ENCODE measurements at regions not wholly inside any gene's neighbourhood (a gene's known extent, or its start where the extent isn't known, plus 50 kb on each side); places are given as distances from the start of the nearest gene placed in this dataset.
A peak's percentile ranks its signal among the peaks of the same experiment; 100 is the strongest.

DNA sequence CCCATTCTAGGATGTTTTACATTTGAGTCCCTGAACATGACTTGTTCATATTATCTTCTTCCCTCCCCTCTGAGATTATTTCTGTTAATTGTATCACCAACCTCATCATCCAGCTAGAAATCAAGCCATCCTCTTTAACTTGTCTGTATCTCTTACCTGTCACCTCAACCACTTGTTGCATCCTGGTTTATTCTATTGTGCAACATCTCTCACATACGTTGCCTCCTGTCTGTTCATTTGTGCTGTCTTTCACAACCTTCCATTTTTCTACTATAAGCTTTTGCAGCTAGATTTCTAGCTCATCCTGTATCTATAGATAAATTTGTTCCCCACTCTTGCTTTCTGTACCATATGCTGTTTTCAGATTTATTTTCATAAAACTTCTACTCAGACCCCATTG, 183.7 kb downstream of the MCHR2 start:
- TF ChIP-seq KLF9 (tag by site-specific recombination; IDR thresholded peaks at IDR 0.05; ENCODE audit: low read depth) (no peak), SCRT1 (tag by site-specific recombination; IDR thresholded peaks at IDR 0.05; ENCODE audit: borderline replicate concordance) (peak; percentile 44; the same call in 1 of the 2 replicates), SCRT2 (tag by site-specific recombination; IDR thresholded peaks at IDR 0.05) (0 out of 2 replicates have a peak, but pooled peaks have one; percentile 41)
- TF ChIP-seq, protein P1, sequence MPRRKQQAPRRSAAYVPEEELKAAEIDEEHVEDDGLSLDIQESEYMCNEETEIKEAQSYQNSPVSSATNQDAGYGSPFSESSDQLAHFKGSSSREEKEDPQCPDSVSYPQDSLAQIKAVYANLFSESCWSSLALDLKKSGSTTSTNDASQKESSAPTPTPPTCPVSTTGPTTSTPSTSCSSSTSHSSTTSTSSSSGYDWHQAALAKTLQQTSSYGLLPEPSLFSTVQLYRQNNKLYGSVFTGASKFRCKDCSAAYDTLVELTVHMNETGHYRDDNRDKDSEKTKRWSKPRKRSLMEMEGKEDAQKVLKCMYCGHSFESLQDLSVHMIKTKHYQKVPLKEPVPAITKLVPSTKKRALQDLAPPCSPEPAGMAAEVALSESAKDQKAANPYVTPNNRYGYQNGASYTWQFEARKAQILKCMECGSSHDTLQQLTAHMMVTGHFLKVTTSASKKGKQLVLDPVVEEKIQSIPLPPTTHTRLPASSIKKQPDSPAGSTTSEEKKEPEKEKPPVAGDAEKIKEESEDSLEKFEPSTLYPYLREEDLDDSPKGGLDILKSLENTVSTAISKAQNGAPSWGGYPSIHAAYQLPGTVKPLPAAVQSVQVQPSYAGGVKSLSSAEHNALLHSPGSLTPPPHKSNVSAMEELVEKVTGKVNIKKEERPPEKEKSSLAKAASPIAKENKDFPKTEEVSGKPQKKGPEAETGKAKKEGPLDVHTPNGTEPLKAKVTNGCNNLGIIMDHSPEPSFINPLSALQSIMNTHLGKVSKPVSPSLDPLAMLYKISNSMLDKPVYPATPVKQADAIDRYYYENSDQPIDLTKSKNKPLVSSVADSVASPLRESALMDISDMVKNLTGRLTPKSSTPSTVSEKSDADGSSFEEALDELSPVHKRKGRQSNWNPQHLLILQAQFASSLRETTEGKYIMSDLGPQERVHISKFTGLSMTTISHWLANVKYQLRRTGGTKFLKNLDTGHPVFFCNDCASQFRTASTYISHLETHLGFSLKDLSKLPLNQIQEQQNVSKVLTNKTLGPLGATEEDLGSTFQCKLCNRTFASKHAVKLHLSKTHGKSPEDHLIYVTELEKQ (tag by site-specific recombination; IDR thresholded peaks at IDR 0.05; ENCODE audit: borderline replicate concordance), result no peak
- no peaks in the 10 kb centered on the region for H3K4me1 ChIP-seq (ENCODE audit: control insufficient read depth, insufficient read depth, low read length)
- no peak overlapping the region for H3K4me3 ChIP-seq (ENCODE audit: low read depth, low read length)
- ChIA-PET CTCF (interaction anchor here (0.7 kb wide), 1 partner anchor 64 kb away, joined by 3 read pairs; no protein-coding TSS in a partner anchor), POLR2A (no interaction called here)
- no peaks in the 10 kb centered on the region for H3K9me3 ChIP-seq (ENCODE audit: control insufficient read depth, insufficient read depth, low read depth, low read length)
- H3K36me3 ChIP-seq (ENCODE audit: control insufficient read depth in 2 of 2, insufficient read depth in 1 of 2, low read length in 2 of 2), result no peaks in the 10 kb centered on the region
- H3K27ac ChIP-seq (ENCODE audit: extremely low read depth, low read depth, low read length), result no peak overlapping the region

- Histone ChIP-seq H3K4me1 (ENCODE audit: control insufficient read depth, insufficient read depth, low read length) (no peaks in the 10 kb centered on the region), H3K36me3 (ENCODE audit: control insufficient read depth in 2 of 2, insufficient read depth in 1 of 2, low read length in 2 of 2) (no peaks in the 10 kb centered on the region), H3K9me3 (ENCODE audit: control insufficient read depth, insufficient read depth, low read depth, low read length) (no peaks in the 10 kb centered on the region), H3K4me3 (ENCODE audit: low read depth, low read length) (no peak overlapping the region), H3K27ac (ENCODE audit: extremely low read depth, low read depth, low read length) (no peak overlapping the region)
- CTCF ChIA-PET, result no interaction called here
- TF ChIP-seq, protein P2, sequence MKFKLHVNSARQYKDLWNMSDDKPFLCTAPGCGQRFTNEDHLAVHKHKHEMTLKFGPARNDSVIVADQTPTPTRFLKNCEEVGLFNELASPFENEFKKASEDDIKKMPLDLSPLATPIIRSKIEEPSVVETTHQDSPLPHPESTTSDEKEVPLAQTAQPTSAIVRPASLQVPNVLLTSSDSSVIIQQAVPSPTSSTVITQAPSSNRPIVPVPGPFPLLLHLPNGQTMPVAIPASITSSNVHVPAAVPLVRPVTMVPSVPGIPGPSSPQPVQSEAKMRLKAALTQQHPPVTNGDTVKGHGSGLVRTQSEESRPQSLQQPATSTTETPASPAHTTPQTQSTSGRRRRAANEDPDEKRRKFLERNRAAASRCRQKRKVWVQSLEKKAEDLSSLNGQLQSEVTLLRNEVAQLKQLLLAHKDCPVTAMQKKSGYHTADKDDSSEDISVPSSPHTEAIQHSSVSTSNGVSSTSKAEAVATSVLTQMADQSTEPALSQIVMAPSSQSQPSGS (tag by site-specific recombination; IDR thresholded peaks at IDR 0.05; ENCODE audit: low read depth), result no peak
- TF ChIP-seq ZNF585B (tag by site-specific recombination; IDR thresholded peaks at IDR 0.05) (no peak), ZNF791 (tag by site-specific recombination; IDR thresholded peaks at IDR 0.05) (no peak), ZNF248 (tag by site-specific recombination; IDR thresholded peaks at IDR 0.05) (no peak), ZFP37 (tag by site-specific recombination; IDR thresholded peaks at IDR 0.05) (no peak)
- TF ChIP-seq, protein P3, sequence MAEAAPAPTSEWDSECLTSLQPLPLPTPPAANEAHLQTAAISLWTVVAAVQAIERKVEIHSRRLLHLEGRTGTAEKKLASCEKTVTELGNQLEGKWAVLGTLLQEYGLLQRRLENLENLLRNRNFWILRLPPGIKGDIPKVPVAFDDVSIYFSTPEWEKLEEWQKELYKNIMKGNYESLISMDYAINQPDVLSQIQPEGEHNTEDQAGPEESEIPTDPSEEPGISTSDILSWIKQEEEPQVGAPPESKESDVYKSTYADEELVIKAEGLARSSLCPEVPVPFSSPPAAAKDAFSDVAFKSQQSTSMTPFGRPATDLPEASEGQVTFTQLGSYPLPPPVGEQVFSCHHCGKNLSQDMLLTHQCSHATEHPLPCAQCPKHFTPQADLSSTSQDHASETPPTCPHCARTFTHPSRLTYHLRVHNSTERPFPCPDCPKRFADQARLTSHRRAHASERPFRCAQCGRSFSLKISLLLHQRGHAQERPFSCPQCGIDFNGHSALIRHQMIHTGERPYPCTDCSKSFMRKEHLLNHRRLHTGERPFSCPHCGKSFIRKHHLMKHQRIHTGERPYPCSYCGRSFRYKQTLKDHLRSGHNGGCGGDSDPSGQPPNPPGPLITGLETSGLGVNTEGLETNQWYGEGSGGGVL (tag by site-specific recombination; IDR thresholded peaks at IDR 0.05), result no peak
- POLR2A ChIA-PET, result no interaction called here
Observed at GRCh38 chr6:99810942-99811620, 182.9 kb downstream of the MCHR2 start.

- H3K4me1 ChIP-seq (ENCODE audit: control insufficient read depth, insufficient read depth, low read length), result no peaks in the 10 kb centered on the region
- CTCF ChIA-PET, result no interaction called here
Observed at GRCh38 chr6:99811636-99812035, 182.4 kb downstream of the MCHR2 start.

More at GRCh38 chr6:99811636-99812035, 182.4 kb downstream of the MCHR2 start:
- Histone ChIP-seq H3K4me3 (ENCODE audit: low read depth, low read length) (no peak overlapping the region), H3K9me3 (ENCODE audit: control insufficient read depth, insufficient read depth, low read depth, low read length) (no peaks in the 10 kb centered on the region), H3K27ac (ENCODE audit: extremely low read depth, low read depth, low read length) (no peak overlapping the region), H3K36me3 (ENCODE audit: control insufficient read depth in 2 of 2, insufficient read depth in 1 of 2, low read length in 2 of 2) (no peaks in the 10 kb centered on the region)
- POLR2A ChIA-PET, result no interaction called here
- no peak for TF ChIP-seq ZNF280C (tag by site-specific recombination; IDR thresholded peaks at IDR 0.05)
- no peak for TF ChIP-seq ZFP41 (tag by site-specific recombination; IDR thresholded peaks at IDR 0.05; ENCODE audit: borderline replicate concordance)
- no peak for TF ChIP-seq SP3 (tag by site-specific recombination; IDR thresholded peaks at IDR 0.05)

Data from HEK293 (cell line).